ENCODE measurements at regions not wholly inside any gene's neighbourhood (a gene's known extent, or its start where the extent isn't known, plus 50 kb on each side); places are given as distances from the start of the nearest gene placed in this dataset.

DNA sequence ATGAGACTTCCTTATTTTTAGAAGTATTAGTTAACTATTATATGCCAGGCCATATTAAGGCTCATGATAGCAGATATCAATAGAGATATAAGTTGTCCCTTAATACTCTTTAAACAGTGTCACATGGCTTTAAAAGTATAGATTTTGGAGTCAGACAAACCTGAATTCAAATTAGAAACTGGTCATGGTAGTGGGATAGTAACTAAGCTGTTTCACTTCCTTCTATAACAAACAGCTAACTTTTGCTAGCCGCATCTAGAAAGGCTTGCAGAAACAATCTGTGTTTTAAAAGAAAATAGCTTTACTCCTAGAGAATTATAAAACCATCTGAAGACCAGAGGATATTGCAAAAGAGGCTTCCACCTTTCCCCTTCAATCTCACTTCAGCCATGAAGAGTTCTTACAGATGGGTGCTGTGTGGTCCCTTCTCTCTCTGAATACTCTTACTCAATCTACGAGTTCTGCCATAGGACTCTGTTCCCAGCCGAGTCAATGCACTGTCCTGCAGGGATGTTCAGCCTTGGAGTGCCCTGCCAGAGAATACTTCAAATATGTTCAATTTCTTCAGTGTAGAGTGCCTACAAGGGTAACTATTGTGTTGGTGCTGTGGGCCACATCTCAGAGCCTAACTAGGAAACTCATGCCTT, 810.2 kb downstream of the EFNA5 start:
- H3K4me3 Mint-ChIP-seq, result no peak overlapping the region
- H3K79me1 ChIP-seq (ENCODE audit: insufficient read depth, low read depth, low read length, poor library complexity, severe bottlenecking), result no peaks in the 10 kb centered on the region
- WGBS (ENCODE audit: extremely low coverage, insufficient read length, low lambda C conversion rate), result no CpG with 5 or more reads among the region's 3 CpGs
- no peak overlapping the region for H3K4me2 ChIP-seq (ENCODE audit: insufficient read depth, insufficient read length, low read length)
- H3K4me1 Mint-ChIP-seq, result peaks cover 2 to 4% of the 10 kb centered on the region in 2 experiments; a peak in 2 of 4 replicates
- H3K27me3 Mint-ChIP-seq (ENCODE audit: low read depth), result no peaks in the 10 kb centered on the region
- H2BK15ac ChIP-seq (ENCODE audit: low read depth, low read length), result no peak overlapping the region
- peaks cover 2% of the 10 kb centered on the region in 2 experiments; a peak in 1 of 5 replicates for H3K9me3 Mint-ChIP-seq
- H3K4me1 ChIP-seq (ENCODE audit: insufficient read depth, low read length), result peaks cover 3% of the 10 kb centered on the region; the same call in 1 of the 2 replicates
- no peak overlapping the region for H2BK20ac ChIP-seq (ENCODE audit: low read depth, low read length, poor library complexity, severe bottlenecking)
- TF ChIP-seq, protein P1, sequence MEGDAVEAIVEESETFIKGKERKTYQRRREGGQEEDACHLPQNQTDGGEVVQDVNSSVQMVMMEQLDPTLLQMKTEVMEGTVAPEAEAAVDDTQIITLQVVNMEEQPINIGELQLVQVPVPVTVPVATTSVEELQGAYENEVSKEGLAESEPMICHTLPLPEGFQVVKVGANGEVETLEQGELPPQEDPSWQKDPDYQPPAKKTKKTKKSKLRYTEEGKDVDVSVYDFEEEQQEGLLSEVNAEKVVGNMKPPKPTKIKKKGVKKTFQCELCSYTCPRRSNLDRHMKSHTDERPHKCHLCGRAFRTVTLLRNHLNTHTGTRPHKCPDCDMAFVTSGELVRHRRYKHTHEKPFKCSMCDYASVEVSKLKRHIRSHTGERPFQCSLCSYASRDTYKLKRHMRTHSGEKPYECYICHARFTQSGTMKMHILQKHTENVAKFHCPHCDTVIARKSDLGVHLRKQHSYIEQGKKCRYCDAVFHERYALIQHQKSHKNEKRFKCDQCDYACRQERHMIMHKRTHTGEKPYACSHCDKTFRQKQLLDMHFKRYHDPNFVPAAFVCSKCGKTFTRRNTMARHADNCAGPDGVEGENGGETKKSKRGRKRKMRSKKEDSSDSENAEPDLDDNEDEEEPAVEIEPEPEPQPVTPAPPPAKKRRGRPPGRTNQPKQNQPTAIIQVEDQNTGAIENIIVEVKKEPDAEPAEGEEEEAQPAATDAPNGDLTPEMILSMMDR (conservative IDR thresholded peaks at IDR 0.05), result no peak
- H3K9me3 ChIP-seq (ENCODE audit: control insufficient read depth, low read depth, low read length), result no peaks in the 10 kb centered on the region
- peaks cover 0 to 4% (median 4%) of the 10 kb centered on the region in 3 experiments; a peak in 5 of 7 replicates for H3K36me3 Mint-ChIP-seq (ENCODE audit: insufficient read depth in 1 of 3, low read depth in 3 of 3)
- H2BK12ac ChIP-seq (ENCODE audit: insufficient read length, low read depth, low read length), result no peak overlapping the region
- no peak overlapping the region for H3K27ac ChIP-seq (ENCODE audit: insufficient read length, low read depth, low read length)
- no peaks in the 10 kb centered on the region for H3K27me3 ChIP-seq (ENCODE audit: insufficient read depth, low read length)
- no peak overlapping the region for H2AK5ac ChIP-seq (ENCODE audit: insufficient read length, low read length)
- no peaks in the 10 kb centered on the region for H3K23me2 ChIP-seq (ENCODE audit: insufficient read length, low read depth, low read length, poor library complexity, severe bottlenecking)
- H4K8ac ChIP-seq (replicated peaks; ENCODE audit: insufficient read length, low read depth, low read length), result no peak overlapping the region
- peak overlapping the region in 1 of 3 experiments; percentile 16; a peak in 1 of 7 replicates for H3K27ac Mint-ChIP-seq
- no peak overlapping the region for H2AFZ ChIP-seq (ENCODE audit: low read length)
- no peak for DNase-seq
- H4K5ac ChIP-seq (ENCODE audit: insufficient read length, low read depth, low read length), result no peak overlapping the region
- H3K4ac ChIP-seq (ENCODE audit: low read depth, low read length), result no peak overlapping the region
- H2BK5ac ChIP-seq (ENCODE audit: insufficient read length, low read length), result no peak overlapping the region
- H3K9ac ChIP-seq (ENCODE audit: extremely low read depth, insufficient read length, low read length), result no peak overlapping the region
- H4K91ac ChIP-seq (ENCODE audit: insufficient read length, low read depth, low read length), result no peak overlapping the region
- no peak overlapping the region for H3K14ac ChIP-seq (ENCODE audit: insufficient read depth, low read length)
- no peaks in the 10 kb centered on the region for H3K79me2 ChIP-seq (ENCODE audit: insufficient read depth, low read length)
- no peak overlapping the region for H3K23ac ChIP-seq (ENCODE audit: insufficient read length, low read depth, low read length)
- no peak overlapping the region for H3K18ac ChIP-seq (ENCODE audit: insufficient read length, low read depth, low read length)
- no peak overlapping the region for H2BK120ac ChIP-seq (ENCODE audit: low read depth, low read length, poor library complexity, severe bottlenecking)
- H3T11ph ChIP-seq (ENCODE audit: low read length), result no peak overlapping the region
- H3K56ac ChIP-seq (ENCODE audit: insufficient read length, low read depth, low read length), result no peak overlapping the region
- no peaks in the 10 kb centered on the region for H4K20me1 ChIP-seq (ENCODE audit: control insufficient read depth, insufficient read depth, insufficient read length)
